DOHH2 (cell line): ENCODE measurements at regions not wholly inside any gene's neighbourhood (a gene's known extent, or its start where the extent isn't known, plus 50 kb on each side); places are given as distances from the start of the nearest gene placed in this dataset.
"Not testable (repeated sequence)": the region's sequence is repeated elsewhere in the genome, so short reads cannot be mapped to it uniquely, and the experiment has no call there.

ENCODE experiments used
- H3F3A ChIP-seq: fragments of 200-600 bp; sonication (generic), shearing (Covaris generic); 2 replicates; pipeline ENCODE4 v1.6.0; 2016; ENCODE audit warnings: antibody characterized with exemption, mild to moderate bottlenecking; ENCODE audit not compliant: control insufficient read depth, insufficient read depth
- H3K27ac ChIP-seq: fragments of 200-600 bp; sonication (generic); 2 replicates; pipeline ENCODE4 v1.5.1; 2014; ENCODE audit warnings: low read depth, mild to moderate bottlenecking, low read length, moderate library complexity
- H3K27me3 ChIP-seq: fragments of 200-600 bp; sonication (generic); 2 replicates; pipeline ENCODE4 v1.6.1; 2014; ENCODE audit warnings: mild to moderate bottlenecking, low read length, mixed read lengths; ENCODE audit not compliant: control insufficient read depth
- H3K36me3 ChIP-seq: fragments of 200-600 bp; sonication (generic); 2 replicates; pipeline ENCODE4 v1.6.1; 2014; ENCODE audit warnings: mild to moderate bottlenecking, low read length, moderate library complexity, mixed read lengths; ENCODE audit not compliant: control insufficient read depth
- H3K4me1 ChIP-seq: fragments of 200-600 bp; sonication (generic); 2 replicates; pipeline ENCODE4 v1.6.1; 2014; ENCODE audit warnings: mild to moderate bottlenecking, low read length, mixed read lengths; ENCODE audit not compliant: control insufficient read depth
- H3K4me2 ChIP-seq: fragments of 200-600 bp; sonication (generic); 2 replicates; pipeline ENCODE4 v1.6.0; 2014; ENCODE audit warnings: mild to moderate bottlenecking, low read length, moderate library complexity
- H3K4me3 ChIP-seq: fragments of 200-600 bp; sonication (generic); 2 replicates; pipeline ENCODE4 v1.5.1; 2014; ENCODE audit warnings: mild to moderate bottlenecking, low read length, mixed read lengths
- H3K79me2 ChIP-seq: fragments of 200-600 bp; sonication (generic); 2 replicates; pipeline ENCODE4 v1.6.1; 2014; ENCODE audit warnings: mild to moderate bottlenecking, low read length, mixed read lengths; ENCODE audit not compliant: control insufficient read depth
- H3K9me2 ChIP-seq: fragments of 200-600 bp; sonication (generic); replicated peaks from 2 replicates; pipeline ENCODE4 v1.6.1; 2014; ENCODE audit warnings: mild to moderate bottlenecking, low read length, mixed read lengths; ENCODE audit not compliant: control insufficient read depth
- H3K9me3 ChIP-seq: fragments of 200-600 bp; sonication (generic); 2 replicates; pipeline ENCODE4 v1.6.1; 2014; ENCODE audit warnings: antibody characterized with exemption, low read length, mixed read lengths; ENCODE audit not compliant: control insufficient read depth, insufficient read depth
- H4K20me1 ChIP-seq: fragments of 200-600 bp; sonication (generic); 2 replicates; pipeline ENCODE4 v1.6.0; 2014; ENCODE audit warnings: low read depth, mild to moderate bottlenecking, antibody characterized with exemption, low read length, moderate library complexity; ENCODE audit not compliant: control insufficient read depth, insufficient read depth

- not testable (repeated sequence) for H3K36me3 ChIP-seq, H4K20me1 ChIP-seq, H3K4me1 ChIP-seq, H3K27ac ChIP-seq, H3K9me2 ChIP-seq, H3K27me3 ChIP-seq, H3K9me3 ChIP-seq, H3K79me2 ChIP-seq, H3F3A ChIP-seq, H3K4me3 ChIP-seq, H3K4me2 ChIP-seq
Measured at GRCh38 chr2:89606514-89606913, 915.0 kb downstream of the RPIA start.

DNA sequence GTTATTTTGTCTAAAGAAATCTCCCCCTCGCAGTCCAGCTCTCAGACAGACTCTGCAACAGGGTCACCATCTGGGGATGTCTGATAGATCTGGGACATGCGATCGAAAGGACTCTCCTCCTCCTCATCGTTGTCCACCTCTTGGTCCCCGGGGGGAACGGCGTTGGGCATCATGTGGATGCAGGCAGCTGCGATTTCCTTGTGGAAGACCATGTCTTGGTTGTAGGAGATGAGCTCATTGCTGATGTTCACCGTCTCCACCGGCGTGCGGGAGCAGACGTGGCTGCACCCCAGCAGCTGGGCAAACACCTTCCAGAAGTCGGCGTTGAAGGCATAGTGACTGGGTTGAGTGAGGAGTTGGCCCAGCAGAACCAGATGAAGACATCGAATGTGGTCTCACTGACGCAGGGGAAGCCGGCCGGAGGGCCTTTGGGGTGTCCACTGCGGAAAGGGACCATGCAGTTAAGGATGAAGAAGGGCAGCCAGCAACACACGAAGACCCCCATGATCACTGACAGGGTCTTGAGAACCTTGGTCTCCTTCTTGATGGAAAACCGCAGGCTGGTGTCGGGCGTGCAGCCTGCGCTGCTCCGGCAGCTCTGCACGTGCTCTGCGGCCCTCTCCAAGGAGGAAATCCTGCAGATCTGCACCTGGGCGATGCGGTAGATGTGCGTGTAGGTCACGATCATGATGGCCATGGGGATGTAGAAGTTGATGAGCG is 918.9 kb downstream of the RPIA start:
- H3K79me2 ChIP-seq, H3K4me2 ChIP-seq, H3K36me3 ChIP-seq, H3K9me3 ChIP-seq, H3F3A ChIP-seq, H3K4me3 ChIP-seq, H3K9me2 ChIP-seq, H3K27ac ChIP-seq, H3K27me3 ChIP-seq, H4K20me1 ChIP-seq, H3K4me1 ChIP-seq: not testable (repeated sequence)

GRCh38 chr2:89610927-89611515 is 919.5 kb downstream of the RPIA start:
- not testable (repeated sequence) for H3K4me3 ChIP-seq, H3K27me3 ChIP-seq, H3K36me3 ChIP-seq, H3K4me1 ChIP-seq, H3K9me3 ChIP-seq, H3K9me2 ChIP-seq, H3F3A ChIP-seq, H3K4me2 ChIP-seq, H4K20me1 ChIP-seq, H3K79me2 ChIP-seq, H3K27ac ChIP-seq

- H3K79me2 ChIP-seq, H3K36me3 ChIP-seq, H3K27me3 ChIP-seq, H4K20me1 ChIP-seq, H3F3A ChIP-seq, H3K9me3 ChIP-seq, H3K9me2 ChIP-seq, H3K4me2 ChIP-seq, H3K4me3 ChIP-seq, H3K27ac ChIP-seq, H3K4me1 ChIP-seq: not testable (repeated sequence)
Measured at GRCh38 chr2:89611710-89612109, 920.2 kb downstream of the RPIA start.

GRCh38 chr2:89649268-89649667 is 957.8 kb downstream of the RPIA start:
- not testable (repeated sequence) for H4K20me1 ChIP-seq, H3K4me1 ChIP-seq, H3K27me3 ChIP-seq, H3K4me2 ChIP-seq, H3K27ac ChIP-seq, H3F3A ChIP-seq, H3K9me2 ChIP-seq, H3K9me3 ChIP-seq, H3K4me3 ChIP-seq, H3K36me3 ChIP-seq, H3K79me2 ChIP-seq

DNA sequence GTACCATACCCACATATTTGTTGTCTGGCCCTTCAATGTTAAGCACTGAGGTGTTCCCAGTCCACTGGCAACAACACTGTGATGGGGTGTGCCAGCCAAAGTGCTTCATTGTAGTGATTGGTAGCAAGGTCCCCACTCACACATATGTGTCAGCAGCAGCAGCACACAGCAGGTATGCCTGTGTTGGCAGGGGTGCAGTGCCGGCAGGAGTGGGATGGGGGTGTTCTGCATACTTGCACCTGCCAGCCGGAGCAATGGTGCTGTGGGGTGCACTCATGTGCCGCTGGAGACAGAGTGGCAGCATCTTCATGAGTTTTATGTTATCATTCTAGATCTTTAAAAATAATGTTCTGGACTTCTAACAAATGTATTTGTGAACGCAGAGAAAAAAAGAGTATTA is 987.8 kb downstream of the RPIA start:
- not testable (repeated sequence) for H3K79me2 ChIP-seq, H3K4me1 ChIP-seq, H3K4me2 ChIP-seq, H3K27ac ChIP-seq, H4K20me1 ChIP-seq, H3K9me2 ChIP-seq, H3K4me3 ChIP-seq, H3K9me3 ChIP-seq, H3F3A ChIP-seq, H3K36me3 ChIP-seq, H3K27me3 ChIP-seq
